ENCODE measurements at regions not wholly inside any gene's neighbourhood (a gene's known extent, or its start where the extent isn't known, plus 50 kb on each side); places are given as distances from the start of the nearest gene placed in this dataset.
"Not testable (repeated sequence)": the region's sequence is repeated elsewhere in the genome, so short reads cannot be mapped to it uniquely, and the experiment has no call there.

DNA sequence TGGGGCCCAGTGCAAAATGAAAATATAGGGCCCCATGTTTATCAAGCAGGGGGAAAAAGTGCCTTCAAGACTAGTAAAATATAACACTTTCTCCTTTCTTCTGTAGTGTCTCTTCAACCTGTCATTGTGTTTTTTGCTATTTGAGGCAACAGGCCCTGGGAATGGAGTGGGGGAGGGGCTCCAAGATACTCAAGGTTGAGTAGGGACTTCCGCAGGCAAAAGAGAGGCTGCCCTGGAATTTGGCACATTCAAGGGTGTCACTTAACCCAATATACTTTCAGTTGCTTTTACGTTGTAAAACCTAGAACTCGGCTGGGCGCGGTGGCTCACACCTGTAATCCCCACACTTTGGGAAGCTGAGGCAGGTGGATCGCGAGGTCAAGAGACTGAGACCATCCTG, 154.9 kb downstream of the ALDH8A1 start:
- ChIA-PET CTCF (ENCODE audit: low intra/inter-chr PET ratio) (no interaction called here), POLR2A (no interaction called here)
- intact Hi-C loops (cut with micrococcal nuclease) (no loop called here), in situ Hi-C loops (cut with MboI) (no loop called here)
- WGBS (ENCODE audit: insufficient coverage, low coverage, missing lambda C conversion rate), result 2% methylated on average over 7 of the region's 7 CpGs
- H3K36me3 ChIP-seq (ENCODE audit: control insufficient read depth, insufficient read depth, low read length), result no peaks in the 10 kb centered on the region
- TF ChIP-seq PTTG1 (tag; IDR thresholded peaks at IDR 0.05; ENCODE audit: low read depth) (no peak), MTF1 (CRISPR knock-in tag; IDR thresholded peaks at IDR 0.05; ENCODE audit: borderline replicate concordance) (no peak), SOX6 (IDR thresholded peaks at IDR 0.05) (no peak), ZNF408 (CRISPR knock-in tag; IDR thresholded peaks at IDR 0.05; ENCODE audit: low read depth) (no peak)
- TF ChIP-seq, protein P1, sequence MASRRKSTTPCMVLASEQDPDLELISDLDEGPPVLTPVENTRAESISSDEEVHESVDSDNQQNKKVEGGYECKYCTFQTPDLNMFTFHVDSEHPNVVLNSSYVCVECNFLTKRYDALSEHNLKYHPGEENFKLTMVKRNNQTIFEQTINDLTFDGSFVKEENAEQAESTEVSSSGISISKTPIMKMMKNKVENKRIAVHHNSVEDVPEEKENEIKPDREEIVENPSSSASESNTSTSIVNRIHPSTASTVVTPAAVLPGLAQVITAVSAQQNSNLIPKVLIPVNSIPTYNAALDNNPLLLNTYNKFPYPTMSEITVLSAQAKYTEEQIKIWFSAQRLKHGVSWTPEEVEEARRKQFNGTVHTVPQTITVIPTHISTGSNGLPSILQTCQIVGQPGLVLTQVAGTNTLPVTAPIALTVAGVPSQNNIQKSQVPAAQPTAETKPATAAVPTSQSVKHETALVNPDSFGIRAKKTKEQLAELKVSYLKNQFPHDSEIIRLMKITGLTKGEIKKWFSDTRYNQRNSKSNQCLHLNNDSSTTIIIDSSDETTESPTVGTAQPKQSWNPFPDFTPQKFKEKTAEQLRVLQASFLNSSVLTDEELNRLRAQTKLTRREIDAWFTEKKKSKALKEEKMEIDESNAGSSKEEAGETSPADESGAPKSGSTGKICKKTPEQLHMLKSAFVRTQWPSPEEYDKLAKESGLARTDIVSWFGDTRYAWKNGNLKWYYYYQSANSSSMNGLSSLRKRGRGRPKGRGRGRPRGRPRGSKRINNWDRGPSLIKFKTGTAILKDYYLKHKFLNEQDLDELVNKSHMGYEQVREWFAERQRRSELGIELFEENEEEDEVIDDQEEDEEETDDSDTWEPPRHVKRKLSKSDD (conservative IDR thresholded peaks at IDR 0.05; ENCODE audit: low read length), result no peak
- TF ChIP-seq, protein P2, sequence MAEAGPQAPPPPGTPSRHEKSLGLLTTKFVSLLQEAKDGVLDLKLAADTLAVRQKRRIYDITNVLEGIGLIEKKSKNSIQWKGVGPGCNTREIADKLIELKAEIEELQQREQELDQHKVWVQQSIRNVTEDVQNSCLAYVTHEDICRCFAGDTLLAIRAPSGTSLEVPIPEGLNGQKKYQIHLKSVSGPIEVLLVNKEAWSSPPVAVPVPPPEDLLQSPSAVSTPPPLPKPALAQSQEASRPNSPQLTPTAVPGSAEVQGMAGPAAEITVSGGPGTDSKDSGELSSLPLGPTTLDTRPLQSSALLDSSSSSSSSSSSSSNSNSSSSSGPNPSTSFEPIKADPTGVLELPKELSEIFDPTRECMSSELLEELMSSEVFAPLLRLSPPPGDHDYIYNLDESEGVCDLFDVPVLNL (CRISPR knock-in tag; IDR thresholded peaks at IDR 0.05; ENCODE audit: low read depth), result no peak
- TF ChIP-seq, protein P3, sequence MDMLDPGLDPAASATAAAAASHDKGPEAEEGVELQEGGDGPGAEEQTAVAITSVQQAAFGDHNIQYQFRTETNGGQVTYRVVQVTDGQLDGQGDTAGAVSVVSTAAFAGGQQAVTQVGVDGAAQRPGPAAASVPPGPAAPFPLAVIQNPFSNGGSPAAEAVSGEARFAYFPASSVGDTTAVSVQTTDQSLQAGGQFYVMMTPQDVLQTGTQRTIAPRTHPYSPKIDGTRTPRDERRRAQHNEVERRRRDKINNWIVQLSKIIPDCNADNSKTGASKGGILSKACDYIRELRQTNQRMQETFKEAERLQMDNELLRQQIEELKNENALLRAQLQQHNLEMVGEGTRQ (CRISPR knock-in tag; IDR thresholded peaks at IDR 0.05), result no peak
- H3K27ac ChIP-seq (ENCODE audit: extremely low read depth, low read depth, low read length), result no peak overlapping the region
- H3K4me1 ChIP-seq (replicated peaks in 1 of 2; ENCODE audit: control insufficient read depth in 2 of 2, insufficient read depth in 2 of 2, low read length in 2 of 2), result no peaks in the 10 kb centered on the region
- ATAC-seq (no peak), FAIRE-seq (no peak), DNase-seq (ENCODE audit: extremely low read depth in 1 of 4, low spot score in 3 of 4) (no peak)
- H4K20me1 ChIP-seq (replicated peaks; ENCODE audit: control insufficient read depth, insufficient read depth, low read length), result no peaks in the 10 kb centered on the region
- no peak overlapping the region for H3K9ac ChIP-seq (ENCODE audit: insufficient read depth in 1 of 2, low read depth in 2 of 2, low read length in 2 of 2)
- H3K9me1 ChIP-seq (ENCODE audit: control insufficient read depth, insufficient read depth, low read length), result no peaks in the 10 kb centered on the region
- H3K9me3 ChIP-seq (replicated peaks; ENCODE audit: control insufficient read depth, insufficient read depth, low read depth, low read length), result no peaks in the 10 kb centered on the region
- no peak overlapping the region for H3K4me3 ChIP-seq
- no peak overlapping the region for H3K4me2 ChIP-seq (ENCODE audit: insufficient read depth, low read length)
- H3K79me2 ChIP-seq (ENCODE audit: control insufficient read depth, insufficient read depth, low read length), result no peaks in the 10 kb centered on the region
- H3K27me3 ChIP-seq (ENCODE audit: control insufficient read depth in 2 of 2, insufficient read depth in 2 of 2, low read length in 2 of 2), result no peaks in the 10 kb centered on the region
- no peak overlapping the region for H2AFZ ChIP-seq (ENCODE audit: low read depth, low read length)
- no TSS peak for BruUV-seq (replicated peaks)

DNA sequence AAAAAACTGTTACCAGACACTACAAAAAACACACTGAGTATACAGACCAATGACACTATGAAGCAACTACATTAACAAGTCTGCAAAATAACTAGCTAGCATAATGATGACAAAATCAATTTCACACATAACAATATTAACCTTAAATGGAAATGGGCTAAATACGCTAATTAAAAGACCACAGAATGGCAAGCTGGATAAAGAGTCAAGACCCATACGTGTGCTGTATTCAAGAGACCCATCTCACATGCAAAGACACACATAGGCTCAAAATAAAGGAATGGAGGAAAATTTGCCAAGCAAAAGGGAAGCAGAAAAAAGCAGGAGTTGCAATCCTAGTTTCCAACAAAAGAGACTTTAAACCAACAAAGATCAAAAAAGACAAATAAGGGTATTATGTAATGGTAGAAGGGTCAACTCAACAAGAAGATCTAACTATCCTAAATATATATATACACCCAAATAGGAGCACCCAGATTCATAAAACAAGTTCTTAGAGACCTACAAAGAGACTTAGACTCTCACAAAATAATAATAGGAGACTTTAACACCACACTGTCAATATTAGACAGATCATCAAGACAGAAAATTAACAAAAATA, 158.6 kb downstream of the ALDH8A1 start:
- WGBS (ENCODE audit: insufficient coverage, low coverage, missing lambda C conversion rate), result 0% methylated on average over 2 of the region's 2 CpGs
- H4K20me1 ChIP-seq (replicated peaks; ENCODE audit: control insufficient read depth, insufficient read depth, low read length), result not testable (repeated sequence)

More for the DNA sequence above, 158.6 kb downstream of the ALDH8A1 start:
- intact Hi-C loops (cut with micrococcal nuclease); H3K4me2 ChIP-seq (ENCODE audit: insufficient read depth, low read length); H3K36me3 ChIP-seq (ENCODE audit: control insufficient read depth, insufficient read depth, low read length); H3K79me2 ChIP-seq (ENCODE audit: control insufficient read depth, insufficient read depth, low read length); H3K4me1 ChIP-seq (replicated peaks in 1 of 2; ENCODE audit: control insufficient read depth in 2 of 2, insufficient read depth in 2 of 2, low read length in 2 of 2); POLR2A ChIA-PET; CTCF ChIA-PET (ENCODE audit: low intra/inter-chr PET ratio); H3K27me3 ChIP-seq (ENCODE audit: control insufficient read depth in 2 of 2, insufficient read depth in 2 of 2, low read length in 2 of 2); DNase-seq (ENCODE audit: extremely low read depth in 1 of 4, low spot score in 3 of 4); FAIRE-seq; in situ Hi-C loops (cut with MboI); H3K9ac ChIP-seq (ENCODE audit: insufficient read depth in 1 of 2, low read depth in 2 of 2, low read length in 2 of 2); H3K9me1 ChIP-seq (ENCODE audit: control insufficient read depth, insufficient read depth, low read length); ATAC-seq; H3K27ac ChIP-seq (ENCODE audit: extremely low read depth, low read depth, low read length); H3K4me3 ChIP-seq; H3K9me3 ChIP-seq (replicated peaks; ENCODE audit: control insufficient read depth, insufficient read depth, low read depth, low read length); H2AFZ ChIP-seq (ENCODE audit: low read depth, low read length); BruUV-seq (replicated peaks): not testable (repeated sequence)
